Endothelial cell of hepatic sinusoid (primary cell): ENCODE measurements at regions not wholly inside any gene's neighbourhood (a gene's known extent, or its start where the extent isn't known, plus 50 kb on each side); places are given as distances from the start of the nearest gene placed in this dataset.

Experiments
- in situ Hi-C: cut with HindIII; loops from 2 replicates; pipeline ENCODE4 v1.10.0; 2017; ENCODE audit warnings: low sequenced_read_pairs

GRCh38 chr5:173740400-173740799 is 124.0 kb upstream of the BOD1 start:
- in situ Hi-C loops = no loop called here

DNA sequence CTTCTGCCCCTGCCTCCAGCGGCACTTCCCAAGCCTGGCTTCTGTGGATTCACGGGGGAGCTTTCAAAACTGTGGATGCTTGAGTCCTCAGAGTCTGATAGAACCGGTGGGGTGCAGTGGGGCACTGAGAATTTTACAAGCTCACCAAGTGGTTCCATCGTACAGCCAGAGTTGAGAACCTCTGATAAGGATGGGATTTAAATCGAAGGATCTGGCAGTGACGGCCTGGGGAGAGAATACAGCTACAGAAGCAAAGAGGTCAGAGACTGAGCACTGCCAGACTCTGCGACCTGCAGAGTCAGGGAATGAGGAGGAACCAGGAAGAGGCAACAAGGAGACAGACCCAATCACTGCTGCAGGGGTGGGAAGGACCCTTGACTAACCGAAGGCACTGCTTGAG is 124.6 kb upstream of the BOD1 start:
- in situ Hi-C loops = no loop called here

- in situ Hi-C loops = no loop called here
Measured at GRCh38 chr5:173741729-173742431, 125.4 kb upstream of the BOD1 start.

GRCh38 chr5:173742432-173742816 is 126.0 kb upstream of the BOD1 start:
- in situ Hi-C loops = no loop called here

DNA sequence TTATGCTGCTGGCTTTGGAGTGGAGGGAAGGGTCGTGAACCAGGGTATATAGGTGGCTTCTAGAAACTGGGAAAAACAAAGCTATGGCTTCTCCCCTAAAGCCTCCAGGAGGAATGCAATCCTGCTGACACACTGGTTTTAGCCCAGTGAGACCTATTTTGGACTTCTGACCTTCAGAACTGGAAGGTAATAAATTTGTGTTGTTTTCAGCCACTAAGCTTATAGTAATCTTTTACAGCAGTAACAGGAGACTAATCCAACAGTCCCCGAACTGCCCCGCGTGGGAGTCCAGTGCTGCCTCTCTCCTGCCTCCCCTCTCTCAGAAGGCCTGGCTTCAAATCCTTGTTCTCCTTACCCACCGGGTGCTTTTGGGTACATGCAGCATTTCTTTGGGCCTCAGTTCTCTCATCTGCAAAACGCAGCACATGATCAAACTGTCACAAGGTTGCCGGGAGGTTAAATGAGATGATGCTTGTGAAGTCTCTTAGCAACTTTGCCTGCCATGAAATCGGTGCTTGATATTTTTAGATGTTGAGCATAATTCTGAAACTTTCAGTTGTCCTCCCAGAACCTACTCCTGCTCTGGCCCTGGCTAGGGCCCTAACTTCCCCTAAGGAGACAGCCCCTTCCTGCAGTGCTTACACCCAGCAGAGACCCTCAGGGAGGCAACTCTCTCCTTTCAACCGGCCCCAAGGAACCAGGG is 127.3 kb upstream of the BOD1 start:
- in situ Hi-C loops = no loop called here

DNA sequence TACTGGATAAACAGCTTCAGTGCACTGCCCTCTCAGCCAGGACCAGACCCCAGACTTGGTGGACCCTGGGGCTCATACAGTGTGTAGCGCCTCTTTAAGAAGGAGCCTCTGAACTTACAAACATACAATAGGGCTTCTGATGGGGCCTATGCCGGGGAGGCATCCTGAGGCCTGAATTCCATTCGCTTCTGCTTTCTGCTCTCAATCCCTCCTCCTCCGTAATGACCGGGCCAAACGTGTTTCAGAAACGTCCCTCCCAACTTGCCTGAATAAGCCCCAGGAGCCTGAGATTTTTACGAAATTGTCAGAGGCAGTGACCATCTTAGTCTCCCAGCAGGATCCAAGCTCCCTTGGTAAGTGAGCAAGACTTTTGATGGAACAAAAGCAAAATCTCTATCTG is 128.1 kb upstream of the BOD1 start:
- in situ Hi-C loops = no loop called here

GRCh38 chr5:173745123-173745522 is 128.7 kb upstream of the BOD1 start:
- in situ Hi-C loops = no loop called here

DNA sequence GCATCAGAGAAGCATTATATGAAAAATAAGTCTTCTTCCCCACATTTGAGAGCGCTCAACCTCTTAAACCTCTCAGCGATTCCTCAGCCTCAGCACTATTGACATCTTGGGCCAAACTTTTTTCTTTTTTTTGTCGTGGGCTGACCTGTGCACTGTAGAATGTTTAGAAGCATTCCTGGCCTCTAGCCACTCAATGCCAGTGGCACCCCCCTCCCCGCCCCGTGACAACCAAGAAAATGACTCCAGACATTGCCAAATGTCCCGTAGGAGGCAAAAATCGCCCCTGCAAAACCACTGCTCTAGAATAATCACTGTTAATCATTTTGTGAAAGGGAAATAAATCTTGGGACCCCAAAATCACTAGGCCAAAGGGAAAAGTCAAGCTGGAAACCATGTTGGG is 129.1 kb upstream of the BOD1 start:
- in situ Hi-C loops = no loop called here

DNA sequence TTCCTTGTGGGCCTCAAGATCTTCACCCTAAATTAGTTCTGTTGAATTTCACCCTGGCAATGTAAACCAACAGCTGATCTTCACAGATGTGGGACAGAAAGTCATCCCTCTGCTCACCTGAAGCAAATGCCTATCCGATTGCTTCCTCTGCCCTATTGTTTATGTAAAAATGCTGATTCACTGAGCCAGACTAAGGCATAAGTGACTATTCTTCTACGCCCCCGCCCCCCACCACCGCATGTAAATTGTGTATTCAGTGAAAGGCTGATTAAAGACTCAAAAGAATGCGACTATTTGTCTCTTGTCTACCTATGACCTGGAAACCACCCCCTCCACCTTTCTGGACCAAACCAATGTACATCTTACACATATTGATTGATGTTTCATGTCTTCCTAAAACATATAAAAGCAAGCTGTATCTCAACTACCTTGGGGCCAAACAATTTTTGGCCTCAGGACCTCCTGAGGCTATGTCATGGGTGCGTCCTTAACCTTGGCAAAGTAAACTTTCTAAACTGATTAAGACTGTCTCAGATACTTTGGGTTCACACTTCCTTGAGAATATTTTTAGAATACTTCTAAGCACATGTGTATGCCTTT is 129.7 kb upstream of the BOD1 start:
- in situ Hi-C loops = no loop called here

DNA sequence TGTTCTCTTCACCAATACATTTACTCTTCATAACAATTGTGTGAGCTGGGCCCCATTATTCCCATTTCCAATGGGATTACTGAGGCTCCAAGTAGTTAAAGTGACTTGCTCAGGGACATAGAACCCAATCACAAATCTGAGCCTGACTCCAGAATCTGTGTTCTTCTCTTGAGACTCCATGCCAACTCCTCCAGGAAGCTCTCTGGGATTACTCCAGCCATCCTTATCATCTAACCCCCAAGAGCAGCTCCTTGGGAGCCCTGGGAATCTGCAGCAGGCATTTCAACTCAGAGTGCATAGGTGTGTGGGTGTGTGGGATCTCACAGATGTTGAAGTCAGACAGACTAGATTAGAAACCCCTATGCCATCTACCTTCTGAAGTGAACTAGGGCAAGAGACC is 131.4 kb upstream of the BOD1 start:
- in situ Hi-C loops = no loop called here

DNA sequence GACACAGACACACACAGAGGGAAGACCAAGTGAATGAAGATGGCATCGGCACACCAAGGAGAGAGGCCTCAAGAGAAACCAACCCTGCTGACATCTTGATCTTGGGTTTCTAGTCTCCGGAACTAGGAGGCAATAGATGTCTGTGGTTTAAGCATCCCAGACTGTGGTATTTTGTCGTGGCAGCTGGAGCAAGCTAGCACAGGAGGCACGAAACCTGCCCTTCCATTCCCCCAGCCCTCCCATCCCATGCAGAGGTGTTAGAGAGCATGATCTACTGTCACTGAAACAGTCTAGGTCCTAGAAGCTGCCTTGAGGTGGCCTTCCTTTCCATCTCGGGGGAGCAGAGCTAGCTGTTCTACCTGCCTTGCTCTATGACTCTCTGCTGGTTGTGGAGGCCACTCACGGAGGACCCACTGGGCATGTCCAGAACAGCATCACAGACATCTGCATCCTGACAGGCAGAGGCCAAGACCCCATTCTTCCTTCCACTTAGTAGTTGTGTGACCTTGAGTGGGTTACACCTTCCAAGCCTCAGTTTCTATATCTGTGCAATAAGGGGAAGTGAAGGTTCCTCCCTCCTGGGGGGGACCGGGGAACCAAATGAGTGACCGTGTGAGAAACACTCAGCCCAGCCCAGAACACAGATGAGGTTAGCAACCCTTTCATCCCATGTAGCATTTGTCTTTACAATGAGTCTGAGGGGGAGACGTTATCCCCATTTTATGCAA is 134.3 kb upstream of the BOD1 start:
- in situ Hi-C loops = no loop called here

DNA sequence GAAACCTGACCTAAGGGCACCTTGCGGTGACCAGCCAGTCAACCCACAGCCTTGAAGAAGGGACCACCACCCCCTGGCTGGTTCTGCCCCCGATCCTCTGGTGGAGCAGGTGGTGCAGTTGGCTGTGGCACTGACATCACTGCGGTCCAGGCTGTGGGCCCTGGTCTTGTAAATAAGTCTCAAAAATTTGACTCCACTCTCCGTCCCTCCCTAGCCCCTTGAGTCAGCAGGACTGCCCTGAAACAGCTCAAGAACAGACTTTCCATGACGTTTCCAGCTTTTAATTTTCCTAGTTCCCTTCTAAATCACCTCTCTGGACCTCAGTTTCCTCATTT is 134.8 kb upstream of the BOD1 start:
- in situ Hi-C loops = no loop called here

GRCh38 chr5:173752653-173753052 is 135.5 kb upstream of the CPEB4 start:
- in situ Hi-C loops = no loop called here

- in situ Hi-C loops = no loop called here
Measured at GRCh38 chr5:173753307-173754168, 134.6 kb upstream of the CPEB4 start.

DNA sequence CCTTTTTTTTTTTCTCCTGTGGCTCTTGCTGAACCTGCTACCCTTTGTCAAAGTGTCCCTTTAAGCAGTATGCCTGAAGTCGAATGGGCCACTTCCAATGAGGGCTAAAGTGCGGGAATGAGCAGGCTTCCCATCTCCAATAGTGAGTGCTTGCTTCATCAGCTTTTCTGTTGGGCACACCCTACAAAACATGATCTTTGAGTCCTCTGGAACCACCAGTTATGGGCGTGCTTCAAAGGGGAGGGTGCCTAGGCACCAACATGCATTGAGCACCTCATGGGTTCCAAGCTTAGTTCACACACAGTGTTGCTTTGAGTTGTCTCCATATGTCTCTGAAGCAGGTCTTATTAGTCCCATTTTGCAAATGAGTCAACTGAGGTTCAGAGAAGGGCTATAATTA is 132.8 kb upstream of the CPEB4 start:
- in situ Hi-C loops = loop anchor here (5.0 kb wide), 2 partner anchors 48 to 67 kb away; no protein-coding TSS in a partner anchor

- in situ Hi-C loops = loop anchor here (5.0 kb wide), 2 partner anchors 50 to 65 kb away; no protein-coding TSS in a partner anchor
Measured at GRCh38 chr5:173757403-173758209, 130.5 kb upstream of the CPEB4 start.

DNA sequence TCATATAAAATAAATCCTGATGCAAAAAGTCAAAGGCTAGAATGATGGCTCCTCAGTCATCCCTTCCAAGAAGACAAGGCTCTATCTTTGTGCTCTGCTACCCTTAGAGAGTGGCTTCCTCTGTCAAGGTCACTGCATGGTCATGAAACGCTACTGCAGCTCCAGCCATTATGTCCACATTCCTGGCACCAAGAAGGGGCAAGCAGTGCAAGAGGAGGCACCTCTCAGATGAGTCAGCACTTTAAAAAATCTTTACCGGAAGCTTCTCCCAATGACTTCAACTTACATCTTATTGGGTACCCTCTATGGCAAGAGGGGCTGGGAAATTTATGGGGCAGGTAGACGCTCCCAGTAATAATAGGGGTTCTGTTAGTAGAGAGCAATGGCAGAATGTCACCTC is 129.5 kb upstream of the CPEB4 start:
- in situ Hi-C loops = loop anchor here (5.0 kb wide), 2 partner anchors 51 to 64 kb away; no protein-coding TSS in a partner anchor

GRCh38 chr5:173759691-173760090 is 128.5 kb upstream of the CPEB4 start:
- in situ Hi-C loops = loop anchor here (5.0 kb wide), 2 partner anchors 52 to 63 kb away; no protein-coding TSS in a partner anchor

- in situ Hi-C loops = no loop called here
Measured at GRCh38 chr5:173760461-173761177, 127.5 kb upstream of the CPEB4 start.
